Duodenal mucosa (tissue), 2 donors: ENCODE measurements at regions not wholly inside any gene's neighbourhood (a gene's known extent, or its start where the extent isn't known, plus 50 kb on each side); places are given as distances from the start of the nearest gene placed in this dataset.

Source experiments
- H3K27ac ChIP-seq: one replicate; pipeline ENCODE4 v1.7.0; 2013; ENCODE audit warnings: low read depth, low read length
- H3K27me3 ChIP-seq, 2 donors: one replicate each; pipeline ENCODE4 v1.7.0; 2013; ENCODE audit warnings: low read length in 2 of 2, control low read depth in 1 of 2; ENCODE audit not compliant: insufficient read depth in 2 of 2, control insufficient read depth in 1 of 2
- H3K36me3 ChIP-seq, 2 donors: one replicate each; pipeline ENCODE4 v1.7.0; 2013; ENCODE audit warnings: low read length in 2 of 2, control low read depth in 1 of 2; ENCODE audit not compliant: insufficient read depth in 2 of 2, control insufficient read depth in 1 of 2
- H3K4me1 ChIP-seq, 2 donors: one replicate each; pipeline ENCODE4 v1.7.0; 2013; ENCODE audit warnings: low read length in 2 of 2, control low read depth in 1 of 2; ENCODE audit not compliant: insufficient read depth in 2 of 2, control insufficient read depth in 1 of 2
- H3K4me3 ChIP-seq, 2 donors: one replicate each; pipeline ENCODE4 v1.7.0; 2013; ENCODE audit warnings: low read length in 2 of 2, low read depth in 1 of 2
- H3K9ac ChIP-seq, 2 donors: one replicate each; pipeline ENCODE4 v1.7.0; 2013; ENCODE audit warnings: low read length in 2 of 2, low read depth in 1 of 2
- H3K9me3 ChIP-seq, 2 donors: one replicate each; pipeline ENCODE4 v1.7.0; 2013; ENCODE audit warnings: low read length in 2 of 2, control low read depth in 1 of 2; ENCODE audit not compliant: control insufficient read depth in 1 of 2

DNA sequence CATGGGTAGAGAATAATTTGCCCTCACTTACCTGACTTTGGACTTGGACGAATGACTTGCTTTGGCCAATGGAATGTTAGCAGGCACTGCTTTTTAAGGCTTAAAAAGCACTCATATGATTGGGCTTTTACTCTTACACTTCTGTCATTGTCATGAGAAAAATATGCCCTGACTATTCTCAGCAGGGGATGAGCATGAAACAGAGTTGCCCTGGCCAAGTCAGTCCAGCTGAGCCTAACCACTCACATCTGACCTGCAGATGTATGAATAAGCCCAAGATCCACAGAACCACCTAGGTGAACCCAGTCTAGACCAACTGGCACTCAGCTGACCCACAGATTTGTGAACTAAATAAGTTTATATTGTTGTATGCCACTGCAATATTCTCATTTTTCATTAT is 573.5 kb downstream of the TNS3 start:
- H3K36me3 ChIP-seq = no peaks in the 10 kb centered on the region
- no peak overlapping the region for H3K27ac ChIP-seq
- H3K9me3 ChIP-seq = no peaks in the 10 kb centered on the region
- no peaks in the 10 kb centered on the region for H3K4me1 ChIP-seq
- no peak overlapping the region for H3K9ac ChIP-seq
- no peaks in the 10 kb centered on the region for H3K27me3 ChIP-seq
- H3K4me3 ChIP-seq = no peak overlapping the region

DNA sequence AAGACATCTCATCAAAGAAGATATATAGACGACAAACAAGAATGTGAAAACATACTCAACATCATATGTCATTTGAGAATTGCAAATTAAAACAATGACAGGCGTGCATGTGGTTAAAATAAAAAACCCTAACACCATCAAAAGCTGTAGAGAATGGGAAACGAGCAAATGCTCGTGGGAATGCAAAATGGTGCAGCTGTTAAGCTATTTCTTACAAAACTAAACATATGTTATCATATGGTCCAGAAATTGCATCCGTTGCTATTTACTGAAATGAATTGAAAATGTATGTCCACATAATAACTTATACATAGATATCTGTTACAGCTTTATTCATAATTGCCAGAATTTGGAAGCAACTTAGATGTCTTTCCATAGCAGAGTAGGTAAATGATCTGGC is 574.4 kb downstream of the TNS3 start:
- H3K9me3 ChIP-seq = no peaks in the 10 kb centered on the region
- H3K27ac ChIP-seq = no peak overlapping the region
- no peaks in the 10 kb centered on the region for H3K27me3 ChIP-seq
- no peaks in the 10 kb centered on the region for H3K36me3 ChIP-seq
- no peak overlapping the region for H3K4me3 ChIP-seq
- H3K9ac ChIP-seq = no peak overlapping the region
- H3K4me1 ChIP-seq = no peaks in the 10 kb centered on the region

DNA sequence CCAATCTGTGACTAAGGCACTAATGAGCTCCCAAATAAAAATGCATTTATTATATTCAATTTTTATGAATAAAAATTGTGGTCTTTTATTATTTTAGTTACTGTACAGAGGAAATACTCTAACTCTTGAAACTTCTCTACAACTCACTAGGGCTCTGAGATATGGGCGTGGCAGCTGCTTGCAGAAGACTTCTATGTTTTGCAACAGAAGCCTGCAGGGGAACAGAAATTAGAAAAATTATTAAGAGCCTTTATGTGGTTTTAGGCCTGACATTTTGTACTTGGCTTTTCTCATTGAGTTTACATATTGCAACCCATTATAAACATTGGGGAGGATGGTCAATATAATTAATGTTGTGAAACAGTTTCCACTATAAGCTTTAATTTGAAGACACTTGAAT is 581.4 kb downstream of the TNS3 start:
- no peaks in the 10 kb centered on the region for H3K9me3 ChIP-seq

DNA sequence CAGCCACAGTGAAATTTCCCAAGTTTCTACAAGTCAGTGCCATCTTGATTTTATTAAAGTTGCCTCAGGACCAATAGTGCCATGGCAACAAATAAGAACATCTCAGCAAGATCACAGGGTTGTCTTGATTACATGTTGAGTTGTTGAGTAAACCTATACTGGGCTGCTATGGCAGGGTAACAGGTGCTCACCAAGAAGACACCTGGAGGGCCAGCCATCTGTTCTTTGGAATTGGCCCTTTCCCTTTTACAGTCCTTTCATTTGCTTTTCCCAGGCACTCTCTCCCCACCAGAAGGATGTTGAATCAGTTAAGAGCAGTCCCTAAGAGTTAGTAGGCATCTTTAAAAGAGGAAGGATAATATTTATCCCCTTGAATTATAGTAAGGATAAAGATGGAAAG is 582.0 kb downstream of the TNS3 start:
- no peak overlapping the region for H3K27ac ChIP-seq
- no peaks in the 10 kb centered on the region for H3K4me1 ChIP-seq
- H3K36me3 ChIP-seq = no peaks in the 10 kb centered on the region
- no peaks in the 10 kb centered on the region for H3K27me3 ChIP-seq
- no peak overlapping the region for H3K9ac ChIP-seq
- H3K9me3 ChIP-seq = no peaks in the 10 kb centered on the region
- H3K4me3 ChIP-seq = no peak overlapping the region

More for the DNA sequence above, 581.4 kb downstream of the TNS3 start:
- Histone ChIP-seq H3K36me3 (no peaks in the 10 kb centered on the region), H3K9ac (no peak overlapping the region), H3K27me3 (no peaks in the 10 kb centered on the region), H3K4me1 (no peaks in the 10 kb centered on the region), H3K4me3 (no peak overlapping the region), H3K27ac (no peak overlapping the region)

DNA sequence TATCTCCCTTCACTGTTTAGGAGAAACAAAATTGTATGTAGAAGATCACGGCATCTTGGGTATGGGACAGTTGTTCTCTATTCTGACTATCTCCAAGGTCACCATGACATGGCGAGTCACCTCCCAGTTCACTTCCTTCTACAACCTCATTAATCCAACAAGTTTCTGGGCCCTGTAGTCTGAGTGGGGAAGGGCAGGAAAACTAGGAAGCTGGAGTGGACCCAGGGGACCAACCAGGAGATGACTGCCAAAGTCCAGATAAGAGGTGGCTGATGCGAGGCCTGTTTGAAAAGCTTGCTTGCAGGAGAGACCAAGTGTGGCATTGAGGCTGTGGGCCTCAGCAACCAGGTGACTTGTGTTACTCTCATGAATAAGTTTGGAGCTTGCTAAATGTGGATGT is 584.9 kb downstream of the TNS3 start:
- H3K4me1 ChIP-seq = no peaks in the 10 kb centered on the region
- no peak overlapping the region for H3K9ac ChIP-seq
- H3K36me3 ChIP-seq = no peaks in the 10 kb centered on the region
- H3K27me3 ChIP-seq = no peaks in the 10 kb centered on the region
- no peaks in the 10 kb centered on the region for H3K9me3 ChIP-seq
- H3K4me3 ChIP-seq = no peak overlapping the region
- H3K27ac ChIP-seq = no peak overlapping the region

DNA sequence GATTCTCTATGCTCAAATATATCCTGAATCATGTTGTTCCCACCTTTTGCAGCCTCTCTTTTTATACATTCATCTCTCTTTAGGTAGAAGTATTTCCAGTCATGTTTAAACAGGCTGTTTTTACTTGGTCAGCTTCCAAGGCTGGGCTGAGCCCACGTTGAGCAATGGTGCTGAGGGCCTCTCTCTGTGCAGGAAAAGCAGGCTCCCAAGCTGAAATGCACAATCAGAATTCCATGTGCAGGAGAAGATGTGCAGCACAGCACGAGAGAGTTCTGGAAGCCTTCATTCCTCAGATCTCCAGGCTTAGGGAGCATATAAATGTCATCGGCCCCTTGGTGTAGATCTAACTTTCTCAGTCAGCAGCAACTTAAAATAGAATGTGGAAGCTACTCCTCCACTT is 588.5 kb downstream of the TNS3 start:
- Histone ChIP-seq H3K9ac (no peak overlapping the region), H3K4me3 (no peak overlapping the region), H3K27me3 (no peaks in the 10 kb centered on the region)

DNA sequence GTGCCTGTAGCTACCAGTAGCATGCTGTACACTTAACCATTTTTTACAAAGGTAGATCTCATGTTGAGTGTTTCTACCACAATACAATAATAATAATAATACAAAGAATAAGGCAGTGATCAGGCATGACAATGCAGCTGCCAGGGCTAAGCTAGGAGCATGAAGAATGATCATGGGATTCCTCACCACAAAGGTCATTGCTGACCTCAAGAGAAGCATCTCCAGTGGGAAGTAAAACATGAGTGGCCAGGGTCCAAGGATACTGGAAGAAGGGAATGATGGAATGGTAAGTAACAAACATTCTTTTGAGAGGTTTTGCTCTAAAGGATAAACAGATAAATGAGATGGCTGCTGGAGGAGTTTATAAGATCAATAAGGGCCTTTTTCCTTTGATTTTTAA is 591.1 kb downstream of the TNS3 start:
- Histone ChIP-seq H3K4me1 (no peaks in the 10 kb centered on the region), H3K9me3 (no peaks in the 10 kb centered on the region), H3K36me3 (no peaks in the 10 kb centered on the region), H3K4me3 (no peak overlapping the region), H3K27ac (no peak overlapping the region), H3K9ac (no peak overlapping the region), H3K27me3 (no peaks in the 10 kb centered on the region)

More for the DNA sequence above, 588.5 kb downstream of the TNS3 start:
- no peaks in the 10 kb centered on the region for H3K9me3 ChIP-seq
- H3K36me3 ChIP-seq = no peaks in the 10 kb centered on the region
- H3K27ac ChIP-seq = no peak overlapping the region
- H3K4me1 ChIP-seq = no peaks in the 10 kb centered on the region

DNA sequence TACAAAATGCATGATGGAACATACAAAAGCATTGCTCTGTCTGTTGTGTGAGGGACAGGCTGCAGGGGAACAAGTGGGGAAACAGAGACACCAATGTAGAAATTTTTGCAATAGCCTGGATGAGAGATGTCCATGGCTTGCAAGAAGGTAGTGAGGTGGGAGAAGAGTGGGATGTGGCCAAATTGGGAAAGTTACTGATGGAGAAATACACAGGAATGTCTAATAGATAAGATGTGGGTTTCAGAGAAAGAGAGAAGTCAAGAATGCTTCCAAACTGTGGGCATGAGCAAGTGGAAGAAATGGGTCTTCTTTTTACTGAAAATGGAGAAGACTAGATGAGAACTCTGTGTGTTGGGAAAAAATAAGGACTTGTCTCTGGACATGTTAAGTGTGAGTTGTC is 592.7 kb downstream of the TNS3 start:
- Histone ChIP-seq H3K27ac (no peak overlapping the region), H3K36me3 (no peaks in the 10 kb centered on the region), H3K27me3 (no peaks in the 10 kb centered on the region), H3K4me3 (no peak overlapping the region), H3K4me1 (no peaks in the 10 kb centered on the region), H3K9ac (no peak overlapping the region), H3K9me3 (no peaks in the 10 kb centered on the region)

DNA sequence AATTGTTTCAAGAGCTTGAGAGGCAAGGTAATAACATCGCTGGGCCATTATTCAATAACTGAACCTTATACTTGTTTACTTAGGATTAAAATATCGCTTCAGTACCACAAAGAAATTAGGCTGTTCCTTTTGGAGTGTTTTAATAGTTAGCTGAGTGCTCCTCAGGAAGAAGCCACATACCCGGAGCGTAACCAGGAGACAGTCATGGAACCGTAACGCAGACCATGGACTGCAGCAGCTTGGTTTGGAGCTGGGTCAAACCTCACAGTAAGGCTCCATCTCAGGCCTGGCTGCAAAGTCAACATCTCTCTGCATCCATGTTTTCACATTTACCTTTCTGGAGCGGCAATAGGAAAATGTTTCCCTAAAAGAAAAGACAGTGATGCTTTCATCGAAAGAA is 599.0 kb downstream of the TNS3 start:
- Histone ChIP-seq H3K36me3 (no peaks in the 10 kb centered on the region), H3K9ac (no peak overlapping the region), H3K27ac (no peak overlapping the region), H3K4me3 (no peak overlapping the region), H3K27me3 (no peaks in the 10 kb centered on the region), H3K4me1 (no peaks in the 10 kb centered on the region), H3K9me3 (no peaks in the 10 kb centered on the region)

DNA sequence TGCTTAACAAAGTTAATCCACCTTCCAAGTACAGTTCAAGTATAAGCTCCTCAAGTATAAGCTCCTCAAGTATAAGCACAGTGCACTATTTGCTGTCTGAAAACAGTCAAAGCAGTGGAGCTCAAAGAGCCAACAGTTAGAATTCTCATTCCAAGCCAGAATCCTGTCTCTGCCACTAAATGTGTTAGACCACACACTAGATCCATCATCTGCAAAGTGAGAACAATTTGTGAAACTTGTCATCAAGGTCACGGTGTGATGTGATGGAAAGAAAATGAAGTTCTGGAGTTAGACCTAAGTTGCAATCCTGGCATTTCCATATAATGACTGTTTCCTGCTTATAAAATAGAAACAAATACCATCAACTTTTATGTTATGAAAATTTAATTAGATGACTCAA is 602.5 kb downstream of the TNS3 start:
- H3K4me1 ChIP-seq = no peaks in the 10 kb centered on the region
- no peaks in the 10 kb centered on the region for H3K36me3 ChIP-seq
- no peak overlapping the region for H3K4me3 ChIP-seq
- H3K27ac ChIP-seq = no peak overlapping the region
- no peaks in the 10 kb centered on the region for H3K9me3 ChIP-seq
- no peak overlapping the region for H3K9ac ChIP-seq
- H3K27me3 ChIP-seq = no peaks in the 10 kb centered on the region

DNA sequence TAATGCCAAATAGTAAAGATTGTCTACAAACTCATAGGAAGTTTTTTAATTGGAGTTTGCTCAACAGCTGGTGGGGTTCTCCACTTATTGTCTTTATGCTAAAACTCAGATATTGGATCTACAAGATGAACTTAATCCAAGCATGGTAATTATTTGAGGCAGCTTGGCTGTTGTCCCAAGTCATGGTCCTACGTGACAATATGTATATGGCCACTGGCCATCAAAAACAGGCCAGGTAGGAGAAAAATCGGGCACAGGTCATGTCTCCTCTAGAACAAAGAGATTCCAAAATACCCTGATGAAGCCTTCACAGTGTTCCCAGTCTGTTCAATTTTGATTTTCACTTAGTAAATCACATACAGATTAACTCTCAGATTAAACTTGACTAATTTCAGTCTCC is 606.4 kb downstream of the TNS3 start:
- no peak overlapping the region for H3K9ac ChIP-seq
- no peak overlapping the region for H3K27ac ChIP-seq
- no peak overlapping the region for H3K4me3 ChIP-seq
- H3K9me3 ChIP-seq = no peaks in the 10 kb centered on the region
- H3K27me3 ChIP-seq = no peaks in the 10 kb centered on the region
- H3K36me3 ChIP-seq = no peaks in the 10 kb centered on the region
- H3K4me1 ChIP-seq = no peaks in the 10 kb centered on the region
